Choroid plexus epithelial cell (primary cell): ENCODE measurements at regions not wholly inside any gene's neighbourhood (a gene's known extent, or its start where the extent isn't known, plus 50 kb on each side); places are given as distances from the start of the nearest gene placed in this dataset.

ENCODE experiments used
- DNase-seq: peaks from one replicate; pipeline ENCODE4 v3.0.0-alpha.2; 2010; ENCODE audit warnings: low read depth
- H3K4me3 ChIP-seq: 2 replicates; pipeline ENCODE4 v1.5.1; 2011; ENCODE audit warnings: low read depth, mild to moderate bottlenecking, control low read depth, low read length, moderate library complexity
- CTCF ChIP-seq: conservative IDR thresholded peaks from 2 replicates; pipeline ENCODE4 v1.5.1; 2011; ENCODE audit warnings: low read depth, mild to moderate bottlenecking, control low read depth, inconsistent platforms, low read length, moderate library complexity

GRCh38 chr7:47649919-47650318 lies 68.0 kb upstream of the TNS3 start:
- no peak for TF ChIP-seq CTCF
- H3K4me3 ChIP-seq = no peak overlapping the region
- no peak for DNase-seq

- TF ChIP-seq CTCF = no peak
- peak; percentile 91 for DNase-seq
- H3K4me3 ChIP-seq = no peak overlapping the region
Measured at GRCh38 chr7:47648275-47648925, 66.5 kb upstream of the TNS3 start.

GRCh38 chr7:47647918-47648250 lies 66.0 kb upstream of the TNS3 start:
- no peak overlapping the region for H3K4me3 ChIP-seq
- DNase-seq = no peak
- TF ChIP-seq CTCF = no peak

- H3K4me3 ChIP-seq = no peak overlapping the region
- TF ChIP-seq CTCF = no peak
- no peak for DNase-seq
Measured at GRCh38 chr7:47647181-47647917, 65.4 kb upstream of the TNS3 start.

GRCh38 chr7:47643716-47644400 lies 61.9 kb upstream of the TNS3 start:
- no peak overlapping the region for H3K4me3 ChIP-seq
- no peak for DNase-seq
- TF ChIP-seq CTCF = no peak

- no peak for DNase-seq
- H3K4me3 ChIP-seq = no peak overlapping the region
- TF ChIP-seq CTCF = no peak
Measured at GRCh38 chr7:47640265-47640664, 58.4 kb upstream of the TNS3 start.
